Activated CD8-positive, alpha-beta T cell treated with anti-CD3 and anti-CD28 coated beads for 36 hours (primary cell): ENCODE measurements at regions not wholly inside any gene's neighbourhood (a gene's known extent, or its start where the extent isn't known, plus 50 kb on each side); places are given as distances from the start of the nearest gene placed in this dataset.
"Not testable (repeated sequence)": the region's sequence is repeated elsewhere in the genome, so short reads cannot be mapped to it uniquely, and the experiment has no call there.

Experiments
- ATAC-seq: fragments of 200-7000 bp; cut with Tn5 transposase; one replicate; pipeline ENCODE4 v1.10.0; 2021; ENCODE audit warnings: mild to moderate bottlenecking, moderate library complexity
- CTCF ChIA-PET: fragments of 350-600 bp; sonication (Branson Sonifier 250); formaldehyde crosslinking; loops from one replicate; lab custom pipeline; 2021; ENCODE audit warnings: antibody characterized with exemption; lab: Charles Lee
- POLR2A ChIA-PET: fragments of 350-600 bp; sonication (Branson Sonifier 250); formaldehyde crosslinking; loops from one replicate; lab custom pipeline; 2021; ENCODE audit warnings: antibody characterized with exemption; lab: Charles Lee
- DNase-seq: peaks from one replicate; pipeline ENCODE4 v3.0.0-alpha.2; 2020
- H3K27ac Mint-ChIP-seq: one replicate; pipeline ENCODE4 v1.8.0; 2021; ENCODE audit warnings: mild to moderate bottlenecking, mixed read lengths
- H3K27me3 Mint-ChIP-seq: one replicate; pipeline ENCODE4 v1.8.0; 2021; ENCODE audit warnings: mixed read lengths
- H3K36me3 Mint-ChIP-seq: one replicate; pipeline ENCODE4 v1.8.0; 2021; ENCODE audit warnings: low read depth, mixed read lengths
- H3K4me1 Mint-ChIP-seq: one replicate; pipeline ENCODE4 v1.8.0; 2021; ENCODE audit warnings: low read depth, mixed read lengths
- H3K4me3 Mint-ChIP-seq: one replicate; pipeline ENCODE4 v1.8.0; 2021; ENCODE audit warnings: mild to moderate bottlenecking, moderate library complexity, mixed read lengths
- H3K9me3 Mint-ChIP-seq: one replicate; pipeline ENCODE4 v1.8.0; 2021; ENCODE audit warnings: mixed read lengths
- intact Hi-C: fragments of 100-400 bp; cut with micrococcal nuclease; formaldehyde crosslinking; loops from one replicate; pipeline ENCODE4 v1.10.0; 2022
- TF ChIP-seq, protein P1 (sequence below): fragments of 200-600 bp; IDR thresholded peaks from one replicate; pipeline ENCODE4 v1.8.0; 2022; ENCODE audit warnings: antibody characterized with exemption, mild to moderate bottlenecking

DNA sequence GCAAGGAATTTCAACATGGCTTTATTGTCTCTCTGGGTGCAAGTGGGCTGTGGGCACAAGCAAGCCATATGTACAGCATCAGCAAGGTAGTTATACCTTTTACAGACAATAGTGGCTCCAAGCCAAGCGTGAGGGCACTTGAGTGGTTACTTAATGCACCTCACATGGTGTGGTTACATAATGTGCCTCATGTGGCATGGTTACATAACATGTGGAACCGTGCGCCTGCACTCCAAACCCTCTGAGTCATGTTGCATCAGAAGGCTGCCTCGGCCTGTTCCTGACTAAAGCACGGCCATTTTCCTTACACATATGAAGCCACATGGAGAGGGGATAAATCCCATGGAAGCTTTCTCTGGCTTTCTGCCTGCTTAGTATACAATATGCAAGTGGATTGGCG is 150.9 kb downstream of the OSTF1 start:
- Mint-ChIP-seq H3K4me1 (no peaks in the 10 kb centered on the region), H3K27ac (no peak overlapping the region), H3K4me3 (no peak overlapping the region), H3K36me3 (no peaks in the 10 kb centered on the region), H3K9me3 (no peaks in the 10 kb centered on the region), H3K27me3 (no peaks in the 10 kb centered on the region)
- no peak for DNase-seq
- ATAC-seq, result no peak
- TF ChIP-seq, protein P1, sequence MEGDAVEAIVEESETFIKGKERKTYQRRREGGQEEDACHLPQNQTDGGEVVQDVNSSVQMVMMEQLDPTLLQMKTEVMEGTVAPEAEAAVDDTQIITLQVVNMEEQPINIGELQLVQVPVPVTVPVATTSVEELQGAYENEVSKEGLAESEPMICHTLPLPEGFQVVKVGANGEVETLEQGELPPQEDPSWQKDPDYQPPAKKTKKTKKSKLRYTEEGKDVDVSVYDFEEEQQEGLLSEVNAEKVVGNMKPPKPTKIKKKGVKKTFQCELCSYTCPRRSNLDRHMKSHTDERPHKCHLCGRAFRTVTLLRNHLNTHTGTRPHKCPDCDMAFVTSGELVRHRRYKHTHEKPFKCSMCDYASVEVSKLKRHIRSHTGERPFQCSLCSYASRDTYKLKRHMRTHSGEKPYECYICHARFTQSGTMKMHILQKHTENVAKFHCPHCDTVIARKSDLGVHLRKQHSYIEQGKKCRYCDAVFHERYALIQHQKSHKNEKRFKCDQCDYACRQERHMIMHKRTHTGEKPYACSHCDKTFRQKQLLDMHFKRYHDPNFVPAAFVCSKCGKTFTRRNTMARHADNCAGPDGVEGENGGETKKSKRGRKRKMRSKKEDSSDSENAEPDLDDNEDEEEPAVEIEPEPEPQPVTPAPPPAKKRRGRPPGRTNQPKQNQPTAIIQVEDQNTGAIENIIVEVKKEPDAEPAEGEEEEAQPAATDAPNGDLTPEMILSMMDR, result no peak
- ChIA-PET POLR2A (no interaction called here), CTCF (interaction anchor here (1.3 to 3.8 kb wide), 9 partner anchors 11 to 466 kb away, joined by 3 to 27 read pairs (median 5); no protein-coding TSS in a partner anchor)
- intact Hi-C loops, result loop anchor here (2.0 kb wide), 1 partner anchor 464 kb away; no protein-coding TSS in a partner anchor

DNA sequence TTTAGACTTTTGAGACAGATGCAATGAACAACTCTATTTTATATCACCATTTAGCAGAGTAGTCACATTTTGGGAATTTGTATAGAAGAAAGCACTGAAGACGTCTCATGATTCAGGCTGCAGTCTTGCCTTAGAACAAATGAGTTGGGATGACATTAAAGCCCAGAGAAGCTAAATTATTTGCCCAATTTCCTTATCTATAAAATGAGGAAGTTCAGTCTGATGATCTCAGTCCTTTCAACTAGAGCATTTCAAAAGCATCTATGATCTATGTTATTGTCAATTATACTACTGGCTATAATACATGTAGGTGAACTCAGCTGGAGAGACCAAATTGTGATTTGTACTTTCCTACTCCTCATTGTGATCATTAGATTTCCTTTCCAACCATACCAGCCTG is 154.1 kb downstream of the OSTF1 start:
- H3K4me1 Mint-ChIP-seq, result no peaks in the 10 kb centered on the region
- no peaks in the 10 kb centered on the region for H3K27me3 Mint-ChIP-seq
- ATAC-seq (no peak), DNase-seq (no peak)
- H3K9me3 Mint-ChIP-seq, result peaks cover 8% of the 10 kb centered on the region
- intact Hi-C loops, result no loop called here
- POLR2A ChIA-PET, result no interaction called here
- H3K4me3 Mint-ChIP-seq, result no peak overlapping the region
- CTCF ChIA-PET, result interaction anchor here (0.8 to 1.3 kb wide), 3 partner anchors 17 to 469 kb away, joined by 3 to 5 read pairs (median 3); no protein-coding TSS in a partner anchor
- no peaks in the 10 kb centered on the region for H3K36me3 Mint-ChIP-seq
- TF ChIP-seq, protein P1, result no peak
- no peak overlapping the region for H3K27ac Mint-ChIP-seq

DNA sequence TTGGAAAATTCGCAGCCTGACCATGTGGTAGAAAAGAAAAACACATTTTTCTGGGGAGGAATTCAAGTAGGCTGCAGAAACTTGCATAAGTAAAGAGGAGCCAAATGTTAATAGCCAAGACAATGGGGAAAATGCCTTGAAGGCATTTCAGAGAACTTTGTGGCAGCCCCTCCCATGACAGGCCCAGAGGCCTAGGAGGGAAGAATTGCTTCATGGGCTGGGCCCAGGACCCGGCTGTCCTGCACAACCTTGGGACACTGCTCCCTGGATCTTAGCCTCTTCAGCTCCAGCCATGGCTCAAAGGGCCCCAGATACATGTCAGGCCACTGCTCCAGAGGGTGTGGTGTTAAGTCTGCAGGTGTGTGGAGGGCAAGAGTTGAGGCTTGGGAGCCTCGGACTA is 158.6 kb downstream of the OSTF1 start:
- no peak overlapping the region for H3K27ac Mint-ChIP-seq
- H3K9me3 Mint-ChIP-seq, result peaks cover 31% of the 10 kb centered on the region
- ATAC-seq, result no peak
- peaks cover 10% of the 10 kb centered on the region for H3K36me3 Mint-ChIP-seq
- POLR2A ChIA-PET, result no interaction called here
- no peak overlapping the region for H3K4me3 Mint-ChIP-seq
- intact Hi-C loops, result no loop called here
- no peaks in the 10 kb centered on the region for H3K4me1 Mint-ChIP-seq
- TF ChIP-seq, protein P1, result no peak
- CTCF ChIA-PET, result no interaction called here
- DNase-seq, result no peak
- H3K27me3 Mint-ChIP-seq, result no peaks in the 10 kb centered on the region

DNA sequence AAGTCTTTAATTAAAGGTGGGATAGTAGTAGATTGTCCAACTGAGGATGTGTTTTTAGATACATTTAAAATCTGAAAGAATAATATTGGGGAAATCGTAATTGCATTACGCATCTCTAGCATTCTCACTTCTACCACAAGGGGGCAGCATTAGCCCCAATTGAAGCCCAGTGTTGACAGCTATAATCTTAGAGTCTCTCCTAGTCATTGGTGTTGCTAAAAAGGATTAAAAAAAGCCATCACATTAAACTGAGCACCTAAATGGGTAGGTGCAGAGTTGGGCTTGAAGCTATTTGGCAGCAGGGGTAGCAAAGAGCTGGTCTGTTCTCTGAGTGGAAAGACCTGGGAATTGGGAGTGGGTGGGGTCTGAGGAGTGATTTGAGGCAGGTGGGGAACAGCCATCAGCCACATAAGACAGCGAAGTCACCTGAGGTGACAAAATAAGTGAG is 177.2 kb downstream of the OSTF1 start:
- CTCF ChIA-PET, result interaction anchor here (0.6 to 2.3 kb wide), 9 partner anchors 13 to 1037 kb away, joined by 3 to 14 read pairs (median 3); no protein-coding TSS in a partner anchor
- H3K4me1 Mint-ChIP-seq, result no peaks in the 10 kb centered on the region
- intact Hi-C loops, result no loop called here
- no peaks in the 10 kb centered on the region for H3K9me3 Mint-ChIP-seq
- H3K27ac Mint-ChIP-seq, result no peak overlapping the region
- no peak overlapping the region for H3K4me3 Mint-ChIP-seq
- TF ChIP-seq, protein P1, result peak; percentile 80
- no peaks in the 10 kb centered on the region for H3K36me3 Mint-ChIP-seq
- no peaks in the 10 kb centered on the region for H3K27me3 Mint-ChIP-seq
- ATAC-seq (peak; percentile 64), DNase-seq (peak; percentile 68)
- POLR2A ChIA-PET, result no interaction called here

DNA sequence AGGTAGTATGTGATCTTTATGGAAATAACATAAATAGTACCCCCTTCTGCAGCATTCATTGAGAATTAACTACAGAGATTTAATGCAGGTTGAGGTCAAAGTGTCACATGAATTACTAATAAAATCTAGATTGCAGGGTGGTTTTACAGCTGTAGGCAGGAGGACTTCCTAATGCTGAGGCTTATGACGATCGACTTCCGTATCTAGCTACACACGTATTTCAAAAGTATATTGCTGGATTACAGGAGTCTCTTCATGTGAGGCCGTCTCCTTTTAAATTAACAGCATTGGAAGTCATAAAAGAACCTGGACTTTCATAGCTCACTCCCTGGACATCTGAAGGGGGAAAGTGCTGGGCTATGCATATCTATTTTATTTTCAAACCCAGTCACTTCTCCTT is 180.9 kb downstream of the OSTF1 start:
- no peak overlapping the region for H3K27ac Mint-ChIP-seq
- TF ChIP-seq, protein P1, result no peak
- ChIA-PET POLR2A (no interaction called here), CTCF (no interaction called here)
- no peak for DNase-seq
- H3K4me1 Mint-ChIP-seq, result no peaks in the 10 kb centered on the region
- intact Hi-C loops, result no loop called here
- H3K36me3 Mint-ChIP-seq, result no peaks in the 10 kb centered on the region
- peaks cover 10% of the 10 kb centered on the region for H3K9me3 Mint-ChIP-seq
- H3K4me3 Mint-ChIP-seq, result no peak overlapping the region
- H3K27me3 Mint-ChIP-seq, result no peaks in the 10 kb centered on the region
- no peak for ATAC-seq

DNA sequence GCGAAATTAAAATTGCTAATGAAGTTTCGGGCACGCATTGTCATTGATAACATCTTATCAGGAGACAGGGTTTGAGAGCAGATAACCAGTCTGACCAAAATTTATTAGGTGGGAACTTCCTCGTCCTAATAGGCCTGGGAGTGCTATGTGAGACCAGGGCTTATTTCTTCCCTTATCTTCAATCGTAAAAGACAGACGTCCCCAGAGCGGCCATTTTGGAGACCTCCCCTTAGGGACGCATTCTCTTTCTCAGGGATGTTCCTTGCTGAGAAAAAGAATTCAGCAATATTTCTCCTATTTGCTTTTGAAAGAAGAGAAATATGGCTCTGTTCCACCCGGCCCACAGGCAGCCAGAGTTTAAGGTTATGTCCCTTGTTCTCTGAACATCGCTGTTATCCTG is 184.7 kb downstream of the OSTF1 start:
- H3K4me1 Mint-ChIP-seq, POLR2A ChIA-PET, CTCF ChIA-PET, H3K27ac Mint-ChIP-seq, H3K4me3 Mint-ChIP-seq, H3K27me3 Mint-ChIP-seq, DNase-seq, H3K36me3 Mint-ChIP-seq, ATAC-seq, intact Hi-C loops: not testable (repeated sequence)
- peaks cover 10% of the 10 kb centered on the region for H3K9me3 Mint-ChIP-seq
